T-cell (primary cell): ENCODE measurements at regions not wholly inside any gene's neighbourhood (a gene's known extent, or its start where the extent isn't known, plus 50 kb on each side); places are given as distances from the start of the nearest gene placed in this dataset.

ENCODE experiments used
- ATAC-seq, 4 experiments: fragments of 200-7000 bp in 3 of 4; fragments of 150-1000 bp in 1 of 4; cut with Tn5 transposase; replicated peaks in 1 of 4; 1 replicate in 3 of 4; 2 replicates in 1 of 4; pipeline ENCODE4 v1.10.0; 2021; ENCODE audit warnings: moderate library complexity in 3 of 4, mild to moderate bottlenecking in 2 of 4, moderate number of reproducible peaks in 1 of 4
- CTCF ChIA-PET, 2 donors: fragments of 300-600 bp; sonication (Branson Sonifier 250); formaldehyde crosslinking; loops; one replicate each; lab custom pipeline; 2022; ENCODE audit warnings: antibody characterized with exemption in 2 of 2; lab: Charles Lee
- POLR2A ChIA-PET, 2 donors: fragments of 300-600 bp; sonication (Branson Sonifier 250); formaldehyde crosslinking; loops; one replicate each; lab custom pipeline; 2022; ENCODE audit warnings: antibody characterized with exemption in 2 of 2; lab: Charles Lee
- DNase-seq, 35 experiments: peaks; one replicate each; pipeline versions ENCODE4 v3.0.0 to v3.0.0-alpha.2; 2013 to 2023
- H3K27ac ChIP-seq: one replicate; pipeline ENCODE4 v1.5.1; 2013; ENCODE audit warnings: low read length
- H3K27me3 ChIP-seq, 2 experiments: replicated peaks in 1 of 2; 1 replicate in 1 of 2; 2 replicates in 1 of 2; pipeline versions ENCODE4 v1.6.1 to v1.7.0; 2013; ENCODE audit warnings: low read length in 1 of 2, mixed read lengths in 1 of 2; ENCODE audit not compliant: control insufficient read depth in 2 of 2, insufficient read depth in 2 of 2; ENCODE audit errors: extremely low read depth in 1 of 2
- H3K36me3 ChIP-seq, 2 donors: 1 replicate in 1 of 2; 2 replicates in 1 of 2; pipeline versions ENCODE4 v1.6.1 to v1.7.0; 2013; ENCODE audit warnings: low read length in 1 of 2; ENCODE audit not compliant: control insufficient read depth in 2 of 2, insufficient read depth in 1 of 2; ENCODE audit errors: extremely low read depth in 1 of 2
- H3K4me1 ChIP-seq, 2 experiments: 1 replicate in 1 of 2; 2 replicates in 1 of 2; pipeline versions ENCODE4 v1.6.1 to v1.7.0; 2013; ENCODE audit warnings: low read length in 2 of 2, mixed read lengths in 1 of 2; ENCODE audit not compliant: insufficient read depth in 2 of 2, control insufficient read depth in 1 of 2; ENCODE audit errors: extremely low read depth in 1 of 2
- H3K4me3 ChIP-seq, 2 donors: 1 replicate in 1 of 2; 2 replicates in 1 of 2; pipeline versions ENCODE4 v1.5.1 to v1.7.0; 2013; ENCODE audit warnings: mild to moderate bottlenecking in 2 of 2, low read length in 1 of 2, moderate library complexity in 1 of 2; ENCODE audit not compliant: control insufficient read depth in 1 of 2; ENCODE audit errors: extremely low read depth in 1 of 2
- H3K9me3 ChIP-seq: 2 replicates; pipeline ENCODE4 v1.7.0; 2013
- H3K27ac Mint-ChIP-seq, 2 donors: one replicate each; pipeline ENCODE4 v1.8.0; 2020 to 2021; ENCODE audit warnings: mild to moderate bottlenecking in 2 of 2, mixed read lengths in 2 of 2
- H3K27me3 Mint-ChIP-seq, 2 donors: one replicate each; pipeline ENCODE4 v1.8.0; 2021 to 2022; ENCODE audit warnings: mixed read lengths in 2 of 2
- H3K36me3 Mint-ChIP-seq: one replicate; pipeline ENCODE4 v1.8.0; 2021; ENCODE audit warnings: mixed read lengths
- H3K4me1 Mint-ChIP-seq, 3 donors: one replicate each; pipeline ENCODE4 v1.8.0; 2020 to 2022; ENCODE audit warnings: mixed read lengths in 3 of 3, mild to moderate bottlenecking in 1 of 3
- H3K4me3 Mint-ChIP-seq, 3 donors: one replicate each; pipeline ENCODE4 v1.8.0; 2020 to 2022; ENCODE audit warnings: mild to moderate bottlenecking in 3 of 3, mixed read lengths in 3 of 3, moderate library complexity in 3 of 3
- H3K9me3 Mint-ChIP-seq, 3 donors: one replicate each; pipeline ENCODE4 v1.8.0; 2020 to 2022; ENCODE audit warnings: mixed read lengths in 3 of 3
- WGBS: methylation state at CpG from one replicate; pipeline ENCODE4 v1.1.5; 2013; ENCODE audit warnings: missing lambda C conversion rate; ENCODE audit not compliant: insufficient coverage; 5-methylcytosine and 5-hydroxymethylcytosine counted together

- Histone ChIP-seq H3K4me3 (no peak overlapping the region), H3K4me1 (no peaks in the 10 kb centered on the region), H3K27me3 (no peaks in the 10 kb centered on the region), H3K9me3 (no peaks in the 10 kb centered on the region), H3K36me3 (no peaks in the 10 kb centered on the region), H3K27ac (no peak overlapping the region)
- CTCF ChIA-PET: no interaction called here
- Mint-ChIP-seq H3K9me3 (peaks cover 7 to 21% (median 9%) of the 10 kb centered on the region in 3 donors), H3K4me3 (no peak overlapping the region), H3K4me1 (no peaks in the 10 kb centered on the region), H3K27me3 (no peaks in the 10 kb centered on the region), H3K27ac (no peak overlapping the region), H3K36me3 (no peaks in the 10 kb centered on the region)
- WGBS: 55% methylated on average over 2 of the region's 2 CpGs
- POLR2A ChIA-PET: no interaction called here
- DNase-seq (no peak), ATAC-seq (no peak)
Measured at GRCh38 chr7:79664884-79665676, 211.6 kb upstream of the MAGI2 start.

GRCh38 chr7:79658304-79658703 lies 204.8 kb upstream of the MAGI2 start:
- CTCF ChIA-PET: no interaction called here

GRCh38 chr7:79653136-79653631 lies 199.7 kb upstream of the MAGI2 start:
- no peak overlapping the region for H3K4me3 Mint-ChIP-seq
- WGBS: no CpG with 5 or more reads among the region's 2 CpGs
- H3K4me1 Mint-ChIP-seq: no peaks in the 10 kb centered on the region
- CTCF ChIA-PET: no interaction called here
- no peak overlapping the region for H3K4me3 ChIP-seq
- H3K4me1 ChIP-seq: no peaks in the 10 kb centered on the region
- no peaks in the 10 kb centered on the region for H3K36me3 ChIP-seq
- POLR2A ChIA-PET: no interaction called here
- no peaks in the 10 kb centered on the region for H3K36me3 Mint-ChIP-seq
- H3K9me3 ChIP-seq: no peaks in the 10 kb centered on the region
- H3K27ac Mint-ChIP-seq: no peak overlapping the region
- H3K27ac ChIP-seq: no peak overlapping the region
- H3K9me3 Mint-ChIP-seq: peaks cover 0 to 3% (median 0%) of the 10 kb centered on the region in 3 donors
- no peaks in the 10 kb centered on the region for H3K27me3 Mint-ChIP-seq
- no peaks in the 10 kb centered on the region for H3K27me3 ChIP-seq
- ATAC-seq: no peak
- DNase-seq: no peak

More at GRCh38 chr7:79658304-79658703, 204.8 kb upstream of the MAGI2 start:
- Mint-ChIP-seq H3K27me3 (no peaks in the 10 kb centered on the region), H3K36me3 (no peaks in the 10 kb centered on the region), H3K27ac (no peak overlapping the region), H3K9me3 (peaks cover 0 to 3% (median 0%) of the 10 kb centered on the region in 3 donors), H3K4me3 (no peak overlapping the region), H3K4me1 (no peaks in the 10 kb centered on the region)
- Histone ChIP-seq H3K4me1 (no peaks in the 10 kb centered on the region), H3K27ac (no peak overlapping the region), H3K9me3 (no peaks in the 10 kb centered on the region), H3K36me3 (no peaks in the 10 kb centered on the region), H3K4me3 (no peak overlapping the region), H3K27me3 (no peaks in the 10 kb centered on the region)
- POLR2A ChIA-PET: no interaction called here
- no peak for ATAC-seq
- DNase-seq: no peak

GRCh38 chr7:79652619-79653018 lies 199.2 kb upstream of the MAGI2 start:
- Mint-ChIP-seq H3K4me1 (no peaks in the 10 kb centered on the region), H3K4me3 (no peak overlapping the region), H3K27me3 (no peaks in the 10 kb centered on the region), H3K36me3 (no peaks in the 10 kb centered on the region), H3K9me3 (peaks cover 0 to 3% (median 0%) of the 10 kb centered on the region in 3 donors), H3K27ac (no peak overlapping the region)
- Histone ChIP-seq H3K36me3 (no peaks in the 10 kb centered on the region), H3K4me3 (no peak overlapping the region), H3K27me3 (no peaks in the 10 kb centered on the region), H3K9me3 (no peaks in the 10 kb centered on the region), H3K4me1 (no peaks in the 10 kb centered on the region), H3K27ac (no peak overlapping the region)
- DNase-seq (no peak), ATAC-seq (no peak)
- ChIA-PET POLR2A (no interaction called here), CTCF (no interaction called here)
- 60% methylated on average over 1 of the region's 2 CpGs for WGBS

- no peaks in the 10 kb centered on the region for H3K4me1 ChIP-seq
- Mint-ChIP-seq H3K4me1 (no peaks in the 10 kb centered on the region), H3K9me3 (peaks cover 0 to 12% (median 4%) of the 10 kb centered on the region in 3 donors), H3K4me3 (no peak overlapping the region), H3K27ac (no peak overlapping the region), H3K27me3 (no peaks in the 10 kb centered on the region), H3K36me3 (no peaks in the 10 kb centered on the region)
- ChIA-PET CTCF (no interaction called here), POLR2A (no interaction called here)
- no peaks in the 10 kb centered on the region for H3K27me3 ChIP-seq
- H3K36me3 ChIP-seq: no peaks in the 10 kb centered on the region
- H3K27ac ChIP-seq: no peak overlapping the region
- DNase-seq: no peak
- no peak overlapping the region for H3K4me3 ChIP-seq
- WGBS: 93% methylated on average over 7 of the region's 8 CpGs
- ATAC-seq: no peak
- no peaks in the 10 kb centered on the region for H3K9me3 ChIP-seq
Measured at GRCh38 chr7:79647711-79648110, 194.2 kb upstream of the MAGI2 start.

- ATAC-seq: no peak
Measured at GRCh38 chr7:79646278-79646677, 192.8 kb upstream of the MAGI2 start.

More at GRCh38 chr7:79646278-79646677, 192.8 kb upstream of the MAGI2 start:
- no peaks in the 10 kb centered on the region for H3K27me3 ChIP-seq
- Mint-ChIP-seq H3K27me3 (no peaks in the 10 kb centered on the region), H3K4me1 (no peaks in the 10 kb centered on the region), H3K36me3 (no peaks in the 10 kb centered on the region), H3K9me3 (peaks cover 0 to 16% (median 4%) of the 10 kb centered on the region in 3 donors), H3K4me3 (no peak overlapping the region), H3K27ac (no peak overlapping the region)
- no peak overlapping the region for H3K4me3 ChIP-seq
- no peaks in the 10 kb centered on the region for H3K4me1 ChIP-seq
- no peak for DNase-seq
- no peaks in the 10 kb centered on the region for H3K9me3 ChIP-seq
- H3K27ac ChIP-seq: no peak overlapping the region
- WGBS: 100% methylated on average over 1 of the region's 4 CpGs
- ChIA-PET POLR2A (no interaction called here), CTCF (no interaction called here)
- H3K36me3 ChIP-seq: no peaks in the 10 kb centered on the region
